Mucosa of gallbladder (tissue), 1 donor: ENCODE measurements at regions not wholly inside any gene's neighbourhood (a gene's known extent, or its start where the extent isn't known, plus 50 kb on each side); places are given as distances from the start of the nearest gene placed in this dataset.

Experiments used
- DNase-seq: peaks from one replicate; pipeline ENCODE4 v3.0.0-alpha.2; 2020; ENCODE audit warnings: low spot score
- donor health status: DM: no; HTN: no; CAD: no.

- no peak for DNase-seq
Measured at GRCh38 chrX:98568795-98569194, 1685.1 kb downstream of the RPA4 start.

DNA sequence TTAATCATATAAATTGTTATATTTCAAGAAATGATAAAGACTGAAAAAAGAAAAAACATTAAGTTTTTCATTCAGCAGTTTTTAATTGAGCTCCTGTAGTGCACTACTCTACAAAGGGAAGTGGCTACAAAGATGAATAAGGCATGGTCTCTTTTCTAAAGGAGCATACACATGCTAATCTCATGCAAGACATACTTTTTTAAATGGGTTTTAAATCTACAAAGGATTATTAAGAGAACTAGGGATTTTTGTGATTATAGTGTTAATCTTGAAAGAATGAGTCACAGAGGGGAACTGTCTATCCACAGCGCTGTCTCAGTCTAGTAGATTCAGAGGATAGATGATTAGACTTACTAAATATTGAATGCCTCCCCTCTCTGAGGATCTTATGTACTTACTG lies 1722.2 kb downstream of the RPA4 start:
- DNase-seq: no peak

DNA sequence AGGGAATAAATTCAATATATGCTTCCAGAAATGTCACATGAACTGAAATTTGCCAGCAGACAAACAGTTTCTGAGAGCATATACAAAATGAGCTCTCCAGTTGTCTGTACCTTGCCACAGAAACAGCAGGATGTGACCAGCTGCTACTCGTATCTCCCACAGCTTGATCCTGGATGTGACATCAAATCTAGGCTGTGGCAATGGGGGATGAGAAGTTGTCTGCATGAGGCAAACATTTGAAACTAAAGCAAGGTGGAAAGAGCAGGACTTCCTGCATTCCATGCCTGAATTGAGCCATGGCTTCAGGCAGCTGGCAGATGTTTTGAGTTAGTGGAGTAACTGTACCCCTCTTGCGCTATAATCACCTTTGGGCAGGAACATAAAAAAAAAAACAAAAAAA lies 1724.0 kb downstream of the RPA4 start:
- no peak for DNase-seq

DNA sequence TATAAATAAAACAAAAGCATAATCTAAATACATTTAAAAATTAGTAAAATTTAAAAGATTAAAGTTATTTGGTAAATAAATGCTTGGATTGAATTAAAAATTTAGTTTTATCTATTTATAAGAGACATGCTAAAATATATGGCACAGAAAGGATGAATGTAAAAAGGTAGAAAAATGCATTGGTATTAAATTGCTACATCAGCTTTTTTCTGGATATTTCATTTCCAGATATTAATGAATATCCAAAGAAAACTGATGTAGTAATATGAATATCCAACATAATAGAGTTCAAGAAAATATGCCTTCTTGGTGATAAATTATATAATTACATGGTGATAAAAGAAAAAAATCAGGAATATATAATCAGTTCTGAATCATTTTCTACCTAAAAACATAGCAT lies 1743.9 kb downstream of the RPA4 start:
- no peak for DNase-seq

GRCh38 chrX:98637451-98637850 lies 1753.7 kb downstream of the RPA4 start:
- no peak for DNase-seq

GRCh38 chrX:98646351-98646750 lies 1762.6 kb downstream of the RPA4 start:
- no peak for DNase-seq

- no peak for DNase-seq
Measured at GRCh38 chrX:98654565-98654964, 1755.5 kb downstream of the PCDH19 start.
